ENCODE measurements at regions not wholly inside any gene's neighbourhood (a gene's known extent, or its start where the extent isn't known, plus 50 kb on each side); places are given as distances from the start of the nearest gene placed in this dataset.

GRCh38 chr18:48488388-48488850 lies 50.4 kb upstream of the CTIF start (continued):
- TF ChIP-seq USF2 (IDR thresholded peaks at IDR 0.05; ENCODE audit: low read depth, low read length) (no peak), USF2 (CRISPR knock-in tag; IDR thresholded peaks at IDR 0.05; ENCODE audit: borderline replicate concordance) (no peak), ZBTB21 (CRISPR knock-in tag; IDR thresholded peaks at IDR 0.05) (no peak; the same call in 1 of the 2 replicates), ZNF264 (CRISPR knock-in tag; IDR thresholded peaks at IDR 0.05) (peak; percentile 95), ZNF747 (CRISPR knock-in tag; IDR thresholded peaks at IDR 0.05; ENCODE audit: borderline replicate concordance) (no peak), KLF15 (CRISPR knock-in tag; IDR thresholded peaks at IDR 0.05; ENCODE audit: borderline replicate concordance) (no peak), MLLT10 (CRISPR knock-in tag; IDR thresholded peaks at IDR 0.05) (no peak), ZGPAT (CRISPR knock-in tag; IDR thresholded peaks at IDR 0.05) (peak; percentile 69; the same call in 1 of the 2 replicates), ZNF484 (CRISPR knock-in tag; IDR thresholded peaks at IDR 0.05; ENCODE audit: borderline replicate concordance, low read depth) (no peak), ZNF879 (CRISPR knock-in tag; IDR thresholded peaks at IDR 0.05) (no peak), ESRRA (CRISPR knock-in tag; IDR thresholded peaks at IDR 0.05; ENCODE audit: low read depth) (no peak), ZFP90 (CRISPR knock-in tag; IDR thresholded peaks at IDR 0.05; ENCODE audit: borderline replicate concordance) (0 out of 2 replicates have a peak, but pooled peaks have one; percentile 25), KDM1A (CRISPR knock-in tag; IDR thresholded peaks at IDR 0.05) (peak; percentile 93), ZNF674 (CRISPR knock-in tag; IDR thresholded peaks at IDR 0.05; ENCODE audit: low read depth) (no peak)
- TF ChIP-seq, protein P1, sequence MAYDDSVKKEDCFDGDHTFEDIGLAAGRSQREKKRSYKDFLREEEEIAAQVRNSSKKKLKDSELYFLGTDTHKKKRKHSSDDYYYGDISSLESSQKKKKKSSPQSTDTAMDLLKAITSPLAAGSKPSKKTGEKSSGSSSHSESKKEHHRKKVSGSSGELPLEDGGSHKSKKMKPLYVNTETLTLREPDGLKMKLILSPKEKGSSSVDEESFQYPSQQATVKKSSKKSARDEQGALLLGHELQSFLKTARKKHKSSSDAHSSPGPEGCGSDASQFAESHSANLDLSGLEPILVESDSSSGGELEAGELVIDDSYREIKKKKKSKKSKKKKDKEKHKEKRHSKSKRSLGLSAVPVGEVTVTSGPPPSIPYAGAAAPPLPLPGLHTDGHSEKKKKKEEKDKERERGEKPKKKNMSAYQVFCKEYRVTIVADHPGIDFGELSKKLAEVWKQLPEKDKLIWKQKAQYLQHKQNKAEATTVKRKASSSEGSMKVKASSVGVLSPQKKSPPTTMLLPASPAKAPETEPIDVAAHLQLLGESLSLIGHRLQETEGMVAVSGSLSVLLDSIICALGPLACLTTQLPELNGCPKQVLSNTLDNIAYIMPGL (CRISPR knock-in tag; IDR thresholded peaks at IDR 0.05; ENCODE audit: borderline replicate concordance in 1 of 2, low read depth in 1 of 2), result no peak
- TF ChIP-seq, protein P2, sequence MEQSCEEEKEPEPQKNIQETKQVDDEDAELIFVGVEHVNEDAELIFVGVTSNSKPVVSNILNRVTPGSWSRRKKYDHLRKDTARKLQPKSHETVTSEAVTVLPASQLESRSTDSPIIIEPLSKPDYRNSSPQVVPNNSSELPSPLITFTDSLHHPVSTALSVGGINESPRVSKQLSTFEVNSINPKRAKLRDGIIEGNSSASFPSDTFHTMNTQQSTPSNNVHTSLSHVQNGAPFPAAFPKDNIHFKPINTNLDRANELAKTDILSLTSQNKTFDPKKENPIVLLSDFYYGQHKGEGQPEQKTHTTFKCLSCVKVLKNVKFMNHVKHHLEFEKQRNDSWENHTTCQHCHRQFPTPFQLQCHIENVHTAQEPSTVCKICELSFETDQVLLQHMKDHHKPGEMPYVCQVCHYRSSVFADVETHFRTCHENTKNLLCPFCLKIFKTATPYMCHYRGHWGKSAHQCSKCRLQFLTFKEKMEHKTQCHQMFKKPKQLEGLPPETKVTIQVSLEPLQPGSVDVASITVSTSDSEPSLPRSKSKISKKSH (CRISPR knock-in tag; IDR thresholded peaks at IDR 0.05; ENCODE audit: borderline replicate concordance), result no peak
- TF ChIP-seq, protein P3, sequence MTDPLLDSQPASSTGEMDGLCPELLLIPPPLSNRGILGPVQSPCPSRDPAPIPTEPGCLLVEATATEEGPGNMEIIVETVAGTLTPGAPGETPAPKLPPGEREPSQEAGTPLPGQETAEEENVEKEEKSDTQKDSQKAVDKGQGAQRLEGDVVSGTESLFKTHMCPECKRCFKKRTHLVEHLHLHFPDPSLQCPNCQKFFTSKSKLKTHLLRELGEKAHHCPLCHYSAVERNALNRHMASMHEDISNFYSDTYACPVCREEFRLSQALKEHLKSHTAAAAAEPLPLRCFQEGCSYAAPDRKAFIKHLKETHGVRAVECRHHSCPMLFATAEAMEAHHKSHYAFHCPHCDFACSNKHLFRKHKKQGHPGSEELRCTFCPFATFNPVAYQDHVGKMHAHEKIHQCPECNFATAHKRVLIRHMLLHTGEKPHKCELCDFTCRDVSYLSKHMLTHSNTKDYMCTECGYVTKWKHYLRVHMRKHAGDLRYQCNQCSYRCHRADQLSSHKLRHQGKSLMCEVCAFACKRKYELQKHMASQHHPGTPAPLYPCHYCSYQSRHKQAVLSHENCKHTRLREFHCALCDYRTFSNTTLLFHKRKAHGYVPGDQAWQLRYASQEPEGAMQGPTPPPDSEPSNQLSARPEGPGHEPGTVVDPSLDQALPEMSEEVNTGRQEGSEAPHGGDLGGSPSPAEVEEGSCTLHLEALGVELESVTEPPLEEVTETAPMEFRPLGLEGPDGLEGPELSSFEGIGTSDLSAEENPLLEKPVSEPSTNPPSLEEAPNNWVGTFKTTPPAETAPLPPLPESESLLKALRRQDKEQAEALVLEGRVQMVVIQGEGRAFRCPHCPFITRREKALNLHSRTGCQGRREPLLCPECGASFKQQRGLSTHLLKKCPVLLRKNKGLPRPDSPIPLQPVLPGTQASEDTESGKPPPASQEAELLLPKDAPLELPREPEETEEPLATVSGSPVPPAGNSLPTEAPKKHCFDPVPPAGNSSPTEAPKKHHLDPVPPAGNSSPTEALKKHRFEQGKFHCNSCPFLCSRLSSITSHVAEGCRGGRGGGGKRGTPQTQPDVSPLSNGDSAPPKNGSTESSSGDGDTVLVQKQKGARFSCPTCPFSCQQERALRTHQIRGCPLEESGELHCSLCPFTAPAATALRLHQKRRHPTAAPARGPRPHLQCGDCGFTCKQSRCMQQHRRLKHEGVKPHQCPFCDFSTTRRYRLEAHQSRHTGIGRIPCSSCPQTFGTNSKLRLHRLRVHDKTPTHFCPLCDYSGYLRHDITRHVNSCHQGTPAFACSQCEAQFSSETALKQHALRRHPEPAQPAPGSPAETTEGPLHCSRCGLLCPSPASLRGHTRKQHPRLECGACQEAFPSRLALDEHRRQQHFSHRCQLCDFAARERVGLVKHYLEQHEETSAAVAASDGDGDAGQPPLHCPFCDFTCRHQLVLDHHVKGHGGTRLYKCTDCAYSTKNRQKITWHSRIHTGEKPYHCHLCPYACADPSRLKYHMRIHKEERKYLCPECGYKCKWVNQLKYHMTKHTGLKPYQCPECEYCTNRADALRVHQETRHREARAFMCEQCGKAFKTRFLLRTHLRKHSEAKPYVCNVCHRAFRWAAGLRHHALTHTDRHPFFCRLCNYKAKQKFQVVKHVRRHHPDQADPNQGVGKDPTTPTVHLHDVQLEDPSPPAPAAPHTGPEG (CRISPR knock-in tag; IDR thresholded peaks at IDR 0.05), result no peak

Measured in HepG2 (cell line).